ENCODE measurements at regions not wholly inside any gene's neighbourhood (a gene's known extent, or its start where the extent isn't known, plus 50 kb on each side); places are given as distances from the start of the nearest gene placed in this dataset.

DNA sequence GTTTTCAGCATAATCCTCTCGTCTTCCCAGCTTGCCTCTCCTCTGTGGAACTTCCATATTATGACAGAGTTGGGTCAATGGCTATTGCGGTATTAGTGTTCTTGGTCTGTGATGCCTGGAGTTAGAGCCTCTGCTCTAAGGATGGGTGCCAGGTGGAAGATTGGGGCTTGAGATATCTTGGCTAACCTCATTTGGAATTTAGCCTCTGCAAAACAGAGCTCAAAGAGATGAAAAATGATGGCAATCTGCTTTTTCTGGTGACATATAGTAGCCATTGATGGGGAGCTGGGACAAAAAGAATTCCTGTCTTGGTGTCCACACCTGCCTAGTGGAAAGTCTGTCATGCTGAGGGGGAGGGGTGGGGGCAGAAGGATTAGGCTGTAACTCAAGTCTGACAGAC is 152.1 kb downstream of the RPL10L start:
- H3K27me3 ChIP-seq (ENCODE audit: control insufficient read depth, insufficient read depth, low read length): no peaks in the 10 kb centered on the region
- no peaks in the 10 kb centered on the region for H3K9me3 ChIP-seq (ENCODE audit: control insufficient read depth, low read depth, low read length)
- no peak overlapping the region for H3K9ac ChIP-seq (ENCODE audit: low read length)
- H3K4me1 ChIP-seq (ENCODE audit: control insufficient read depth, low read depth, low read length): no peaks in the 10 kb centered on the region
- no peak overlapping the region for H3K27ac ChIP-seq (ENCODE audit: low read length)
- no peak overlapping the region for H3K4me3 ChIP-seq (ENCODE audit: low read length)
- H3K36me3 ChIP-seq (ENCODE audit: control insufficient read depth, low read depth, low read length): no peaks in the 10 kb centered on the region

DNA sequence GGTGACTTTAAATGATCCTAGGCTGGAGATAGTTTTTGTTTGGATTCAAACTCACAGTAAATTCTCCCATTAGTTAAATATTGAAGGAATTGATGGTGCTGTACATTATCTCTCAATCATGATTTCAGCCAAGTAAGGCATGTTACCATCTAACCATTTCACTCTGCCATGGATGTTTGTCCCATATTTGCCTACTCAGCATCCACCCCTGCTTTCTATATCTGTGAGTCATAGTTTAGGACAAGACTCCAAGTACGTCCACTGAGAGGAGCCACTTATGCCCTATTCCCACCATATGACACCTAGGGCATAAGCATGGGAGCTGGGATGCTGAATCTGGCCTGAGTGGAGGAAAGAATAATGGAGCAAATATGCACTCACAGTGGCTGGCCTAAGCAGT is 155.2 kb downstream of the RPL10L start:
- no peaks in the 10 kb centered on the region for H3K4me1 ChIP-seq (ENCODE audit: control insufficient read depth, low read depth, low read length)
- no peak overlapping the region for H3K9ac ChIP-seq (ENCODE audit: low read length)

DNA sequence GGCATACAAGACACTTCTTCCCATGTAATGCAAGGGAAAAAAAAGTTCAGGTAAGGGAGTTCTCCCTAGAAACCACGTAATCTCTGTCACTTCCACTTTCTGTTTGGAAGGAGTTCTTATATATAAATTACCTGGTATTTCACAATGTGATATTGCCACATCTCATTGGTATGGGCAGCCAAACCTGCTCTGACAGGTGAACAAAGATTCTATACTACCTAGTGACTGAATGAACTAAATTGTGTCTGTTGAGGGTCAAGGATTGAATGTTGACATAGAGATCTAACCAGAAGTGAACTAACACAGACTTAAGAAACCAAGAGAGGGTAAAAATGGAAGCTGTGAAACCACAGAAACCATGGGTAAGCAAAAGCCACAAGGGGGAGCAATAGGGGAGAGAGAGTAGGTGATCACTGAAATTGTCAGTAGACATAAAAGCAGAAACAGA is 161.3 kb downstream of the RPL10L start:
- Histone ChIP-seq H3K9me3 (ENCODE audit: control insufficient read depth, low read depth, low read length) (no peaks in the 10 kb centered on the region), H3K4me1 (ENCODE audit: control insufficient read depth, low read depth, low read length) (no peaks in the 10 kb centered on the region), H3K27me3 (ENCODE audit: control insufficient read depth, insufficient read depth, low read length) (no peaks in the 10 kb centered on the region), H3K4me3 (ENCODE audit: low read length) (no peak overlapping the region), H3K36me3 (ENCODE audit: control insufficient read depth, low read depth, low read length) (no peaks in the 10 kb centered on the region), H3K27ac (ENCODE audit: low read length) (no peak overlapping the region), H3K9ac (ENCODE audit: low read length) (no peak overlapping the region)

More for the DNA sequence above, 155.2 kb downstream of the RPL10L start:
- Histone ChIP-seq H3K27ac (ENCODE audit: low read length) (no peak overlapping the region), H3K27me3 (ENCODE audit: control insufficient read depth, insufficient read depth, low read length) (no peaks in the 10 kb centered on the region), H3K9me3 (ENCODE audit: control insufficient read depth, low read depth, low read length) (no peaks in the 10 kb centered on the region), H3K4me3 (ENCODE audit: low read length) (no peak overlapping the region), H3K36me3 (ENCODE audit: control insufficient read depth, low read depth, low read length) (no peaks in the 10 kb centered on the region)

DNA sequence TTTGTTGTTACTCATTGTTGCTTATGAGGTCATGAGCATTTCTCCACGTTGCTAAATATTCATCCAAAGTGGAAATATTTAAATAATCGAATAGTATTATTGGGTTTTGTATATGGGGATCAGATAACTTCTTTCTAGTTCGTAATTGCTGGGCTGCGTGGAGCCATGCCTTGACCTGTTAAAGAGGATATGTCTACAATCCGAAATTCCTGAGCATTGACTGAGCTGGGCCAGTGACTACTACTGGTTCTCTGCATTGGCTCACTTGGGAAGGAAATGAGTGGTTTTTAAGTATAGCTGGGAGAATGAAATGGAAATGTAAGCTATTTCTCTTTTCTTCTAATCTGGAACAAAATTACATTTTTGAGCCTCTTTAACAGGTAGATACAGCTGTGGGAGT is 163.2 kb downstream of the RPL10L start:
- Histone ChIP-seq H3K9me3 (ENCODE audit: control insufficient read depth, low read depth, low read length) (no peaks in the 10 kb centered on the region), H3K4me3 (ENCODE audit: low read length) (no peak overlapping the region), H3K27ac (ENCODE audit: low read length) (no peak overlapping the region), H3K9ac (ENCODE audit: low read length) (no peak overlapping the region), H3K36me3 (ENCODE audit: control insufficient read depth, low read depth, low read length) (no peaks in the 10 kb centered on the region), H3K27me3 (ENCODE audit: control insufficient read depth, insufficient read depth, low read length) (no peaks in the 10 kb centered on the region), H3K4me1 (ENCODE audit: control insufficient read depth, low read depth, low read length) (no peaks in the 10 kb centered on the region)

GRCh38 chr14:46487582-46488350 is 163.8 kb downstream of the RPL10L start:
- Histone ChIP-seq H3K9ac (ENCODE audit: low read length) (no peak overlapping the region), H3K36me3 (ENCODE audit: control insufficient read depth, low read depth, low read length) (no peaks in the 10 kb centered on the region), H3K27ac (ENCODE audit: low read length) (no peak overlapping the region), H3K4me1 (ENCODE audit: control insufficient read depth, low read depth, low read length) (no peaks in the 10 kb centered on the region), H3K4me3 (ENCODE audit: low read length) (no peak overlapping the region), H3K9me3 (ENCODE audit: control insufficient read depth, low read depth, low read length) (no peaks in the 10 kb centered on the region), H3K27me3 (ENCODE audit: control insufficient read depth, insufficient read depth, low read length) (no peaks in the 10 kb centered on the region)

- H3K9me3 ChIP-seq (ENCODE audit: control insufficient read depth, low read depth, low read length): no peaks in the 10 kb centered on the region
- H3K27me3 ChIP-seq (ENCODE audit: control insufficient read depth, insufficient read depth, low read length): no peaks in the 10 kb centered on the region
- H3K4me1 ChIP-seq (ENCODE audit: control insufficient read depth, low read depth, low read length): no peaks in the 10 kb centered on the region
Measured at GRCh38 chr14:46482200-46482599, 169.4 kb downstream of the RPL10L start.

GRCh38 chr14:46480817-46481216 is 170.8 kb downstream of the RPL10L start:
- H3K4me3 ChIP-seq (ENCODE audit: low read length): no peak overlapping the region
- H3K4me1 ChIP-seq (ENCODE audit: control insufficient read depth, low read depth, low read length): no peaks in the 10 kb centered on the region
- no peaks in the 10 kb centered on the region for H3K27me3 ChIP-seq (ENCODE audit: control insufficient read depth, insufficient read depth, low read length)
- no peak overlapping the region for H3K27ac ChIP-seq (ENCODE audit: low read length)
- no peak overlapping the region for H3K9ac ChIP-seq (ENCODE audit: low read length)
- H3K9me3 ChIP-seq (ENCODE audit: control insufficient read depth, low read depth, low read length): no peaks in the 10 kb centered on the region
- H3K36me3 ChIP-seq (ENCODE audit: control insufficient read depth, low read depth, low read length): no peaks in the 10 kb centered on the region

More at GRCh38 chr14:46482200-46482599, 169.4 kb downstream of the RPL10L start:
- no peaks in the 10 kb centered on the region for H3K36me3 ChIP-seq (ENCODE audit: control insufficient read depth, low read depth, low read length)
- H3K27ac ChIP-seq (ENCODE audit: low read length): no peak overlapping the region
- H3K9ac ChIP-seq (ENCODE audit: low read length): no peak overlapping the region
- H3K4me3 ChIP-seq (ENCODE audit: low read length): no peak overlapping the region

DNA sequence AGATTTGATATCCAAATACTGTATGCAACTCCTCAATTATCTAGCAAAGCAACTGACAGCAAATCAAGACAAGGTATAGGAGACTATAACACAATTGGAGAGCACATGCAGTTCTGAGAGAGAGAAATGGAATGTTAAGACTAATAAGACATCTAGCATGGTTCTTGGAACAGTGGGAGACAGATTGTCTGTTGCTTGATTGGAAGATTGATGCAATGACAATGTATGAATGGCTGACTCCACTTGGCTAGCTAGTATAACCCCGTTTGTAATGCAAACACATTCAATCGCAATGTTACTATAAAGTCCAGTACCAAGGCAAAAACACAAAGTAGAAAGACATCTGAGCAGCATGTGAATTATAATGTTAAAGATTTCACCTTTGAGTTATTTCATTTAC is 179.3 kb downstream of the RPL10L start:
- Histone ChIP-seq H3K4me3 (ENCODE audit: low read length) (no peak overlapping the region), H3K9me3 (ENCODE audit: control insufficient read depth, low read depth, low read length) (no peaks in the 10 kb centered on the region), H3K27ac (ENCODE audit: low read length) (no peak overlapping the region), H3K9ac (ENCODE audit: low read length) (no peak overlapping the region), H3K4me1 (ENCODE audit: control insufficient read depth, low read depth, low read length) (no peaks in the 10 kb centered on the region), H3K36me3 (ENCODE audit: control insufficient read depth, low read depth, low read length) (no peaks in the 10 kb centered on the region), H3K27me3 (ENCODE audit: control insufficient read depth, insufficient read depth, low read length) (no peaks in the 10 kb centered on the region)

- Histone ChIP-seq H3K36me3 (ENCODE audit: control insufficient read depth, low read depth, low read length) (no peaks in the 10 kb centered on the region), H3K27ac (ENCODE audit: low read length) (no peak overlapping the region), H3K4me1 (ENCODE audit: control insufficient read depth, low read depth, low read length) (no peaks in the 10 kb centered on the region), H3K4me3 (ENCODE audit: low read length) (no peak overlapping the region), H3K27me3 (ENCODE audit: control insufficient read depth, insufficient read depth, low read length) (no peaks in the 10 kb centered on the region), H3K9me3 (ENCODE audit: control insufficient read depth, low read depth, low read length) (peaks cover 5% of the 10 kb centered on the region), H3K9ac (ENCODE audit: low read length) (no peak overlapping the region)
Measured at GRCh38 chr14:46464341-46464740, 187.2 kb downstream of the RPL10L start.

- no peaks in the 10 kb centered on the region for H3K9me3 ChIP-seq (ENCODE audit: control insufficient read depth, low read depth, low read length)
- no peak overlapping the region for H3K9ac ChIP-seq (ENCODE audit: low read length)
- no peak overlapping the region for H3K4me3 ChIP-seq (ENCODE audit: low read length)
- H3K36me3 ChIP-seq (ENCODE audit: control insufficient read depth, low read depth, low read length): no peaks in the 10 kb centered on the region
- H3K27ac ChIP-seq (ENCODE audit: low read length): no peak overlapping the region
- H3K27me3 ChIP-seq (ENCODE audit: control insufficient read depth, insufficient read depth, low read length): no peaks in the 10 kb centered on the region
- peaks cover 15% of the 10 kb centered on the region for H3K4me1 ChIP-seq (ENCODE audit: control insufficient read depth, low read depth, low read length)
Measured at GRCh38 chr14:46451800-46452199, 199.8 kb downstream of the RPL10L start.

DNA sequence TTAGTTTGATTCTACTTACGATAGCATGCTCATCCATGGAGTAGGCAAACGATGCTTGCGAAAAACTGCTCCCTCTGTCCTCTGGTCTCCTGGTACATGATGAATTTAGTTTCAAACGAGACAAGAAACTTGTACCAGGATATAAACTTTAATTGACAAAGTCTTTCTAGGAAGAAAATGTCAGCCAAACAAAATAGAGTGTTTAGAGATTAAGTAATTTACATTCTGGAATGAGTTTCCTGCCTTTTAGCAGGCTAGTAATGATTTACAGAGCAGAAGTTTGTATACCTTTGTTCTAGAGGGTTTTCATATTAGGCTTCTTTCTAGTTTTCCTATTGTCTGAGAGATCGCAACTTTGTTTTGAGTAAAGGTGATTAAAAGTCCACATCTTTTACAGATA is 206.9 kb downstream of the RPL10L start:
- H3K27ac ChIP-seq (ENCODE audit: low read length): no peak overlapping the region
- peaks cover 22% of the 10 kb centered on the region for H3K4me1 ChIP-seq (ENCODE audit: control insufficient read depth, low read depth, low read length)
- H3K9me3 ChIP-seq (ENCODE audit: control insufficient read depth, low read depth, low read length): no peaks in the 10 kb centered on the region
- no peak overlapping the region for H3K9ac ChIP-seq (ENCODE audit: low read length)
- no peaks in the 10 kb centered on the region for H3K36me3 ChIP-seq (ENCODE audit: control insufficient read depth, low read depth, low read length)
- no peak overlapping the region for H3K4me3 ChIP-seq (ENCODE audit: low read length)
- no peaks in the 10 kb centered on the region for H3K27me3 ChIP-seq (ENCODE audit: control insufficient read depth, insufficient read depth, low read length)

- H3K9ac ChIP-seq (ENCODE audit: low read length): no peak overlapping the region
- H3K27ac ChIP-seq (ENCODE audit: low read length): no peak overlapping the region
- no peaks in the 10 kb centered on the region for H3K36me3 ChIP-seq (ENCODE audit: control insufficient read depth, low read depth, low read length)
- H3K27me3 ChIP-seq (ENCODE audit: control insufficient read depth, insufficient read depth, low read length): no peaks in the 10 kb centered on the region
- H3K4me3 ChIP-seq (ENCODE audit: low read length): no peak overlapping the region
- H3K9me3 ChIP-seq (ENCODE audit: control insufficient read depth, low read depth, low read length): no peaks in the 10 kb centered on the region
- peaks cover 14% of the 10 kb centered on the region for H3K4me1 ChIP-seq (ENCODE audit: control insufficient read depth, low read depth, low read length)
Measured at GRCh38 chr14:46433381-46433780, 218.2 kb downstream of the RPL10L start.
